HG03354 (cell line): ENCODE measurements at regions not wholly inside any gene's neighbourhood (a gene's known extent, or its start where the extent isn't known, plus 50 kb on each side); places are given as distances from the start of the nearest gene placed in this dataset.

ENCODE experiments used
- ATAC-seq: cut with Tn5 transposase; IDR thresholded peaks from one replicate; pipeline ENCODE4 v1.9.1; 2021; ENCODE audit warnings: mild to moderate bottlenecking; ENCODE audit not compliant: unreplicated experiment, poor library complexity, severe bottlenecking

- no peak for ATAC-seq
These were observed 402.1 kb upstream of the CHD6 start for GRCh38 chr20:42020316-42020715.

- no peak for ATAC-seq
These were observed 400.8 kb upstream of the CHD6 start for GRCh38 chr20:42018979-42019378.

GRCh38 chr20:42010090-42010489 lies 391.9 kb upstream of the CHD6 start:
- no peak for ATAC-seq

GRCh38 chr20:42007251-42007650 lies 389.1 kb upstream of the CHD6 start:
- no peak for ATAC-seq

GRCh38 chr20:42005211-42005610 lies 387.0 kb upstream of the CHD6 start:
- no peak for ATAC-seq

- no peak for ATAC-seq
These were observed 385.2 kb upstream of the CHD6 start for GRCh38 chr20:42003380-42003779.

GRCh38 chr20:41998539-41999341 lies 380.6 kb upstream of the CHD6 start:
- ATAC-seq: no peak

- no peak for ATAC-seq
These were observed 378.8 kb upstream of the CHD6 start for GRCh38 chr20:41996951-41997350.

- no peak for ATAC-seq
These were observed 374.3 kb upstream of the CHD6 start for GRCh38 chr20:41992481-41992880.

- no peak for ATAC-seq
These were observed 373.2 kb upstream of the CHD6 start for GRCh38 chr20:41991412-41991811.

GRCh38 chr20:41989935-41990635 lies 371.9 kb upstream of the CHD6 start:
- ATAC-seq: no peak

GRCh38 chr20:41989039-41989679 lies 371.0 kb upstream of the CHD6 start:
- no peak for ATAC-seq

GRCh38 chr20:41984031-41984430 lies 365.9 kb upstream of the CHD6 start:
- peak; percentile 52 for ATAC-seq

GRCh38 chr20:41983159-41983558 lies 365.0 kb upstream of the CHD6 start:
- ATAC-seq: no peak

GRCh38 chr20:41981746-41982145 lies 363.6 kb upstream of the CHD6 start:
- no peak for ATAC-seq

GRCh38 chr20:41978875-41979274 lies 360.7 kb upstream of the CHD6 start:
- ATAC-seq: no peak

GRCh38 chr20:41978246-41978790 lies 360.1 kb upstream of the CHD6 start:
- ATAC-seq: no peak

GRCh38 chr20:41969656-41970055 lies 351.5 kb upstream of the CHD6 start:
- ATAC-seq: no peak

- ATAC-seq: no peak
These were observed 342.0 kb upstream of the CHD6 start for GRCh38 chr20:41960166-41960565.

GRCh38 chr20:41958391-41958790 lies 340.2 kb upstream of the CHD6 start:
- no peak for ATAC-seq
